GM10266 (cell line): ENCODE measurements at regions not wholly inside any gene's neighbourhood (a gene's known extent, or its start where the extent isn't known, plus 50 kb on each side); places are given as distances from the start of the nearest gene placed in this dataset.

ENCODE experiments used
- DNase-seq: peaks from one replicate; pipeline ENCODE4 v3.0.0; 2012; ENCODE audit errors: extremely low spot score
- CTCF ChIP-seq: IDR thresholded peaks from 2 replicates; pipeline ENCODE4 v1.5.1; 2012; ENCODE audit warnings: mild to moderate bottlenecking, low read depth; ENCODE audit not compliant: control insufficient read depth, insufficient read depth; ENCODE audit errors: missing control alignments

GRCh38 chr12:111174251-111174960, 194.5 kb downstream of the PHETA1 start:
- peak; percentile 39 for TF ChIP-seq CTCF
- peak; percentile 32 for DNase-seq

- no peak for DNase-seq
- TF ChIP-seq CTCF, result no peak
These were observed 195.1 kb downstream of the PHETA1 start for GRCh38 chr12:111173836-111174235.

GRCh38 chr12:111173391-111173790, 195.5 kb downstream of the PHETA1 start:
- no peak for DNase-seq
- no peak for TF ChIP-seq CTCF

- TF ChIP-seq CTCF, result no peak
- DNase-seq, result no peak
These were observed 196.1 kb downstream of the PHETA1 start for GRCh38 chr12:111172786-111173185.

- TF ChIP-seq CTCF, result no peak
- DNase-seq, result no peak
These were observed 197.1 kb downstream of the PHETA1 start for GRCh38 chr12:111171832-111172231.

- TF ChIP-seq CTCF, result no peak
- DNase-seq, result no peak
These were observed 197.6 kb downstream of the PHETA1 start for GRCh38 chr12:111171345-111171744.

- TF ChIP-seq CTCF, result no peak
- DNase-seq, result no peak
These were observed 198.4 kb downstream of the PHETA1 start for GRCh38 chr12:111170543-111170942.
